Liver (tissue), 7 donors: ENCODE measurements at regions not wholly inside any gene's neighbourhood (a gene's known extent, or its start where the extent isn't known, plus 50 kb on each side); places are given as distances from the start of the nearest gene placed in this dataset.

ENCODE experiments used
- DNase-seq: peaks from one replicate; pipeline ENCODE4 v3.0.0-alpha.2; 2017; ENCODE audit warnings: low spot score
- H3K27ac ChIP-seq, 2 donors: one replicate each; pipeline ENCODE4 v1.7.0; 2013; ENCODE audit warnings: inconsistent platforms in 2 of 2, low read length in 2 of 2, control low read depth in 1 of 2, low read depth in 1 of 2, mild to moderate bottlenecking in 1 of 2
- H3K27me3 ChIP-seq, 4 donors: one replicate each; pipeline versions ENCODE4 v1.6.1 to v1.7.0; 2013; ENCODE audit warnings: low read length in 3 of 4, inconsistent platforms in 1 of 4, mild to moderate bottlenecking in 1 of 4, moderate library complexity in 1 of 4; ENCODE audit not compliant: control insufficient read depth in 4 of 4, insufficient read depth in 4 of 4
- H3K36me3 ChIP-seq, 4 donors: one replicate each; pipeline versions ENCODE4 v1.6.1 to v1.7.0; 2013; ENCODE audit warnings: low read length in 3 of 4, mild to moderate bottlenecking in 3 of 4, low read depth in 1 of 4, moderate library complexity in 1 of 4; ENCODE audit not compliant: control insufficient read depth in 4 of 4, insufficient read depth in 3 of 4
- H3K4me1 ChIP-seq, 4 donors: one replicate each; pipeline versions ENCODE4 v1.6.1 to v1.7.0; 2013; ENCODE audit warnings: low read length in 3 of 4, mild to moderate bottlenecking in 3 of 4, moderate library complexity in 1 of 4; ENCODE audit not compliant: control insufficient read depth in 4 of 4, insufficient read depth in 4 of 4
- H3K4me3 ChIP-seq, 3 donors: one replicate each; pipeline versions ENCODE4 v1.6.1 to v1.7.0; 2013; ENCODE audit warnings: low read length in 3 of 3, control low read depth in 1 of 3, low read depth in 1 of 3, mild to moderate bottlenecking in 1 of 3
- H3K9ac ChIP-seq, 2 donors: one replicate each; pipeline ENCODE4 v1.7.0; 2013; ENCODE audit warnings: low read length in 2 of 2, mild to moderate bottlenecking in 2 of 2, moderate library complexity in 2 of 2, control low read depth in 1 of 2, low read depth in 1 of 2
- H3K9me3 ChIP-seq, 4 donors: one replicate each; pipeline versions ENCODE4 v1.6.1 to v1.7.0; 2013; ENCODE audit warnings: low read length in 3 of 4; ENCODE audit not compliant: control insufficient read depth in 4 of 4
- ATF3 ChIP-seq: IDR thresholded peaks from 2 replicates; pipeline ENCODE4 v1.6.1; 2016; ENCODE audit warnings: antibody characterized with exemption
- EGR1 ChIP-seq, 2 donors: IDR thresholded peaks; 2 replicates each; pipeline ENCODE4 v1.6.1; 2016 to 2018; ENCODE audit warnings: antibody characterized with exemption in 2 of 2, low read depth in 2 of 2
- FOXA1 ChIP-seq: IDR thresholded peaks from 2 replicates; pipeline ENCODE4 v1.6.1; 2016; ENCODE audit warnings: antibody characterized with exemption
- GABPA ChIP-seq, 2 donors: IDR thresholded peaks in 1 of 2; conservative IDR thresholded peaks in 1 of 2; 2 replicates each; pipeline ENCODE4 v1.6.1; 2016; ENCODE audit warnings: antibody characterized with exemption in 2 of 2, mild to moderate bottlenecking in 1 of 2, moderate library complexity in 1 of 2
- HNF4A ChIP-seq, 2 donors: conservative IDR thresholded peaks; 2 replicates each; pipeline ENCODE4 v1.6.1; 2016; ENCODE audit warnings: antibody characterized with exemption in 2 of 2, mild to moderate bottlenecking in 2 of 2
- HNF4G ChIP-seq: IDR thresholded peaks from 2 replicates; pipeline ENCODE4 v1.6.1; 2016; ENCODE audit warnings: antibody characterized with exemption
- JUND ChIP-seq, 2 donors: IDR thresholded peaks; 2 replicates each; pipeline ENCODE4 v1.6.1; 2016; ENCODE audit warnings: antibody characterized with exemption in 2 of 2
- NR2F2 ChIP-seq: IDR thresholded peaks from 2 replicates; pipeline ENCODE4 v1.6.1; 2016; ENCODE audit warnings: antibody characterized with exemption
- RAD21 ChIP-seq, 2 donors: IDR thresholded peaks; 2 replicates each; pipeline ENCODE4 v1.6.1; 2016; ENCODE audit warnings: antibody characterized with exemption in 2 of 2, mild to moderate bottlenecking in 2 of 2
- REST ChIP-seq: IDR thresholded peaks from 2 replicates; pipeline ENCODE4 v1.6.1; 2016; ENCODE audit warnings: antibody characterized with exemption, mild to moderate bottlenecking
- SP1 ChIP-seq: IDR thresholded peaks from 2 replicates; pipeline ENCODE4 v1.6.1; 2018; ENCODE audit warnings: antibody characterized with exemption, mild to moderate bottlenecking
- TAF1 ChIP-seq: conservative IDR thresholded peaks from 2 replicates; pipeline ENCODE4 v1.6.1; 2016; ENCODE audit warnings: antibody characterized with exemption, mild to moderate bottlenecking
- WGBS: extraction: QIAGEN DNeasy Blood & Tissue Kit; methylation state at CpG from one replicate; pipeline ENCODE4 v1.1.7; 2013; 5-methylcytosine and 5-hydroxymethylcytosine counted together
- donor health status: healthy.
- donor health status: healthy.
- donor health status: healthy.
- donor health status: healthy.

- WGBS: 58% methylated on average over 1 of the region's 1 CpG
- TF ChIP-seq NR2F2 (no peak), REST (no peak), HNF4G (no peak), RAD21 (IDR thresholded peaks at IDR 0.05) (no peak), ATF3 (no peak), SP1 (no peak), EGR1 (IDR thresholded peaks at IDR 0.05; ENCODE audit: low read depth in 2 of 2) (no peak), JUND (IDR thresholded peaks at IDR 0.05) (no peak), TAF1 (no peak), FOXA1 (no peak), GABPA (IDR thresholded peaks at IDR 0.05 in 1 of 2, conservative IDR thresholded peaks at IDR 0.05 in 1 of 2) (no peak)
- no peak for DNase-seq
- Histone ChIP-seq H3K36me3 (no peaks in the 10 kb centered on the region), H3K4me1 (no peaks in the 10 kb centered on the region), H3K9me3 (no peaks in the 10 kb centered on the region), H3K27me3 (no peaks in the 10 kb centered on the region), H3K4me3 (no peak overlapping the region), H3K9ac (no peak overlapping the region), H3K27ac (no peak overlapping the region)
Observed at GRCh38 chr4:147334478-147334877, 146.4 kb upstream of the EDNRA start.

GRCh38 chr4:147335183-147335582 is 145.7 kb upstream of the EDNRA start:
- no peaks in the 10 kb centered on the region for H3K27me3 ChIP-seq

GRCh38 chr4:147336252-147336651 is 144.6 kb upstream of the EDNRA start:
- Histone ChIP-seq H3K4me1 (no peaks in the 10 kb centered on the region), H3K4me3 (no peak overlapping the region), H3K27ac (no peak overlapping the region), H3K27me3 (no peaks in the 10 kb centered on the region), H3K9ac (no peak overlapping the region), H3K36me3 (no peaks in the 10 kb centered on the region), H3K9me3 (no peaks in the 10 kb centered on the region)
- TF ChIP-seq REST (no peak), ATF3 (no peak), HNF4A (conservative IDR thresholded peaks at IDR 0.05) (no peak), RAD21 (IDR thresholded peaks at IDR 0.05) (no peak), FOXA1 (no peak), NR2F2 (no peak), JUND (IDR thresholded peaks at IDR 0.05) (no peak), TAF1 (no peak)
- DNase-seq: no peak
- WGBS: 73% methylated on average over 2 of the region's 2 CpGs

More at GRCh38 chr4:147335183-147335582, 145.7 kb upstream of the EDNRA start:
- Histone ChIP-seq H3K36me3 (no peaks in the 10 kb centered on the region), H3K27ac (no peak overlapping the region), H3K9ac (no peak overlapping the region), H3K9me3 (no peaks in the 10 kb centered on the region), H3K4me3 (no peak overlapping the region), H3K4me1 (no peaks in the 10 kb centered on the region)
- WGBS: 92% methylated on average over 1 of the region's 1 CpG
- DNase-seq: no peak
- no peak for TF ChIP-seq HNF4G
